ENCODE measurements at regions not wholly inside any gene's neighbourhood (a gene's known extent, or its start where the extent isn't known, plus 50 kb on each side); places are given as distances from the start of the nearest gene placed in this dataset.

GRCh38 chr6:3648724-3649123 lies 102.8 kb downstream of the PXDC1 start:
- TF ChIP-seq CTCF (conservative IDR thresholded peaks at IDR 0.05) = no peak
- no peak for TF ChIP-seq ZFX (IDR thresholded peaks at IDR 0.05)
